GM18502 (cell line): ENCODE measurements at regions not wholly inside any gene's neighbourhood (a gene's known extent, or its start where the extent isn't known, plus 50 kb on each side); places are given as distances from the start of the nearest gene placed in this dataset.

Source experiments
- ATAC-seq: cut with Tn5 transposase; IDR thresholded peaks from one replicate; pipeline ENCODE4 v1.9.1; 2021; ENCODE audit warnings: mild to moderate bottlenecking; ENCODE audit not compliant: unreplicated experiment, poor library complexity

GRCh38 chr4:187276736-187277408 is 553.2 kb upstream of the FAT1 start:
- no peak for ATAC-seq

- ATAC-seq, result no peak
These were observed 559.7 kb upstream of the FAT1 start for GRCh38 chr4:187283201-187283955.

DNA sequence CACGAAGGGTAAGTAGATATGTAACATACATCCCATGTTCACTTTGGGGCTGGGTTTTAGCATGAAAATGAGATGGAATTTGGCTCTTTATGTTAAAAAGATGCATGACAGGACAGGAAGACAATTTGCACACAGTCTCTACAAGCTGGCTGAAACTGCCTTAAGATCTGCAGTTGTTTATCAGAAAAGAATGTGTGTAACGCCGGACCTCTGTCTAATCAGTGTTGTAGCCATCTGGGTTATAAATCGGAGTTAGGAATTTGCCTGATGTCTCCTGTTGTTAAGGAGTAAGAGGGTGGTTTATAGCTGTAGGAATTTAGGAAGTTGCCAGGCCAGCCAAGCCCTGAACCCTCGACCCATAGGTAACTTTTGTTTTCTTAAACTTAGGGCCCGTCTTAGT is 562.9 kb upstream of the FAT1 start:
- ATAC-seq, result no peak

- no peak for ATAC-seq
These were observed 565.7 kb upstream of the FAT1 start for GRCh38 chr4:187289371-187289770.

GRCh38 chr4:187294861-187295260 is 571.2 kb upstream of the FAT1 start:
- no peak for ATAC-seq

DNA sequence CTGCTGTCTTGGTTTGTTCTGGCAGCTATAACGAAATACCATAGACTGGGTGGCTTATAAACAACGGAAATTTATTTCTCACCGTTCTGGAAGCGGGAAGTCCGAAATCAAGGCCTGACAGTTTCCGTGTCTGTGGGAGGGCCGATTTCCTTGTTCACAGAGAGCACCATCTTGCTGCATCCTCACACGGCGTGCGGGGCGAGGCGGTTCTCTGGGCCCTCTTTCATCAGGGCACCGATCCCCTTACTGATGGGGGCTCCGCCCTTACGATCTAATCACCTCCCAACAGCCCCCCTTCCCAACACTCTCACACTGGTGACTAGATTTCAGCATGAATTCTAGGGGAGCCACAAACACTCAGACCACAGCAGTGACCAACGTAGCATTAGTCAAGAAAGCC is 578.3 kb upstream of the FAT1 start:
- ATAC-seq, result no peak

- no peak for ATAC-seq
These were observed 578.9 kb upstream of the FAT1 start for GRCh38 chr4:187302457-187303150.

- no peak for ATAC-seq
These were observed 580.5 kb upstream of the FAT1 start for GRCh38 chr4:187304133-187304532.

GRCh38 chr4:187307131-187307530 is 583.5 kb upstream of the FAT1 start:
- no peak for ATAC-seq

- ATAC-seq, result no peak
These were observed 585.8 kb upstream of the FAT1 start for GRCh38 chr4:187309456-187309855.

- ATAC-seq, result no peak
These were observed 588.6 kb upstream of the FAT1 start for GRCh38 chr4:187312299-187312698.

DNA sequence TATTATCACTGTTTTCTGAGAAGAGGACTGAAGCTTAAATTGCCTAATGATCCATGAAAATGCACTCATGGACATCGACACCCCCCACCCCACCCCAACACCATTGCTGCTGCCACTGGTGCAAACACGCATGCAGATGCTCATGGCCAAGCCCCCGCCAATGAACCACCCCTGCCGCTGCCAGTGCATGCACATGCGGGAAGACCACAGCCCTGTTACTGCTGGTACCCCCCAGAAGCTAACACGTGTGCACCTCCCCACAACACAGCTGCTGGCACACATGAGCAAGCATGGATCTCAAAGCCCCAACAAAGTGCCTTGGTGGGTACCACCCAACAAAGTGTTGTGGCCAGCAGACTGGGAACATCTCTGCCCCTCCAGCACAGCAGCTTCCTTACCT is 594.1 kb upstream of the FAT1 start:
- ATAC-seq, result no peak

- no peak for ATAC-seq
These were observed 598.1 kb upstream of the FAT1 start for GRCh38 chr4:187321711-187322110.

GRCh38 chr4:187332141-187332540 is 608.5 kb upstream of the FAT1 start:
- no peak for ATAC-seq

GRCh38 chr4:187333151-187333550 is 609.5 kb upstream of the FAT1 start:
- ATAC-seq, result no peak

- no peak for ATAC-seq
These were observed 611.7 kb upstream of the FAT1 start for GRCh38 chr4:187335339-187335738.

- no peak for ATAC-seq
These were observed 631.1 kb upstream of the FAT1 start for GRCh38 chr4:187354740-187355139.

DNA sequence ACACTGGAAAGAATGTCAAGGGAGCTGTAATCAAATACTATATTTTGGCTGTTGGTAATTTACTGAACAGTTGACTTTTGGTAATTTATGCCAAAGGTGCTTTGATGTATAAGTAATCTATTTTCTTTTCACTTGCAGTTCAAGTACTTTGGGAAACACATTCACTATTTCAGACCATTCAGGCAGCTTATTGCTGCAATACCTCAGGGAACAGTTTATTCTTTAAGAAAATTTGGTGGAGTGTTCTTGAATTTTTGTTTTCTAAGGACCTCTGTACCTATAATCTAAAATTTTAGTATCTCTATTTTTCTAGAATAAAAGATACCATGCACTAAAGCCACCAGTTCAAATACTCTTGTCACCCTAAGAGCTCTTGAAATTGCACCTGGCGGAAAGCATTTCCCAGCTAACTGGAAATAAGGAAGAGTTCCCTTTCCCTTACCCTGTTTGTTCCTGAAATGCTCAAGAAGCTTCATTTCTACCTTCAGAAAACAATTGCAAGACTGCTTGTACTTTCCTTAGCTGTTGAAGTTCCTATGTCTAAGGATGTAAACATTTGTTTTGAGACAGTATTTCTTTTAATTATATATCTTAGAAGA is 633.5 kb upstream of the FAT1 start:
- ATAC-seq, result no peak

DNA sequence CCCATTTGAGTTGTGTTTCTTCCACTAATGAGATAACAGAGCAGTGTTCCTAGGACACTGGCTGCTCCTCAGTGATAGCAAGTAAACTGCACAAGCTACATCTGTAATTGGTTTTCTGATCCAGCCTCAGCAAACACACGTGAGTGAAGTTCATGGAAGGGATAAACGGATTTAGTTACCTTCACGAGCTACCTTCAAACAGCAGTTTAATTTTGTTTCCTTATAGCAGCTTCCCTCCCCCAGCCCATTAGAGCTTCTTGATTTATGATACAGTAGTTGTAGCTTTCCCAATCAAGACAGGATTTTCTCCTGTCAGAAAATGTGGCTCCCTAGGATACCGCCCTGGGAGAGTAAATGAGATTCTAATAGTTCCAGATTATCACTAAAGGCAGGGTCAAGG is 634.2 kb upstream of the FAT1 start:
- ATAC-seq, result no peak

DNA sequence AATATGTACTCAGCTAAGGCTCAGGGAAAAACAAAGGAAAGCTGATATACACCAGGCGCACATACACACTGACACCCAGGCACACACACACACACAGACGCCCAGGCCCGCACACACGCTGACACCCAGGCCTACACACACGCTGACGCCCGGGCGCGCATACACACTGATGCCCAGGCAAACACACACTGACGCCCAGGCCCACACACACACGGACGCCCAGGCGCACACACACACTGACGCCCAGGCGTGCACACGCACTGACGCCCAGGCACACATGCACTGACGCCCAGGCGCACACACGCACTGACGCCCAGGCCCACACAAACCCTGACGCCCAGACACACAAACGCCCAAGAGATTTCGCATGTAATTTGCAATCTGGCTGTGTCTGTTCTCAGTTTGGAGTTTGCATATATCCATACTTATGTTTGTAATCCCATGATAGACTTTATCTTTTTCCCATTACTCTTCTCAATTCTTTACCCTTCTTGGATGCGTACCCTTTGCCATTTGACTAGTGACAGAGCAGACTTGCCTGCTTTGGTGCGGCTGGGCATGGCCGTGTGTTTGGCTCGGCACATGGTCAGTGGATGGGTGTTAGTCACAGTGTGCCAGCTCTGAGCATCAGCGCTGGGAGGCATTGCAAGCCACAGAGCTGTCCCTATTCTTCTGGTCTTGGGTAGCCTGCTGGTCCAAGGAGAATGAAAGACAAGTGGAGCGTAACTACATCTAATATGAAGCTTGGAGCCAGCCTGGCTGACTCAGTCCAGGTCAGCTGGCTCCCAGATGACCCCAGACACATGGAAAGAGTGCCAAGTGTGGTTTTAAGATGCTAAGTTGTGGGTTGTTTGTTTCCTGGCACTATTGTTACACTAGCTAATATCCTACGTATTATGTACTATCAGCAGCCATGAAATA is 632.4 kb upstream of the ZFP42 start:
- ATAC-seq, result no peak
